Progenitor cell of endocrine pancreas (in vitro differentiated cells): ENCODE measurements at regions not wholly inside any gene's neighbourhood (a gene's known extent, or its start where the extent isn't known, plus 50 kb on each side); places are given as distances from the start of the nearest gene placed in this dataset.

Source experiments
- DNase-seq: peaks from one replicate; pipeline ENCODE4 v3.0.0; 2021; ENCODE audit warnings: low spot score; ENCODE audit not compliant: unreplicated experiment
- H3K27ac Mint-ChIP-seq: 2 replicates; pipeline ENCODE4 v1.8.0; 2021; ENCODE audit warnings: mild to moderate bottlenecking, moderate library complexity, mixed read lengths
- H3K27me3 Mint-ChIP-seq: 2 replicates; pipeline ENCODE4 v1.8.0; 2021; ENCODE audit warnings: mixed read lengths
- H3K36me3 Mint-ChIP-seq: 2 replicates; pipeline ENCODE4 v1.8.0; 2022; ENCODE audit warnings: mixed read lengths; ENCODE audit not compliant: insufficient read depth
- H3K4me1 Mint-ChIP-seq: 2 replicates; pipeline ENCODE4 v1.8.0; 2021; ENCODE audit warnings: low read depth, mixed read lengths
- H3K4me3 Mint-ChIP-seq: 2 replicates; pipeline ENCODE4 v1.8.0; 2021; ENCODE audit warnings: low read depth, mild to moderate bottlenecking, moderate library complexity, mixed read lengths
- H3K9me3 Mint-ChIP-seq: 2 replicates; pipeline ENCODE4 v1.8.0; 2021; ENCODE audit warnings: low read depth, mixed read lengths
- TF ChIP-seq, protein P1 (sequence below): fragments of 200-600 bp; sonication (generic); IDR thresholded peaks from one replicate; pipeline ENCODE4 v1.5.0; 2021; ENCODE audit warnings: antibody characterized with exemption, mild to moderate bottlenecking; ENCODE audit not compliant: unreplicated experiment

DNA sequence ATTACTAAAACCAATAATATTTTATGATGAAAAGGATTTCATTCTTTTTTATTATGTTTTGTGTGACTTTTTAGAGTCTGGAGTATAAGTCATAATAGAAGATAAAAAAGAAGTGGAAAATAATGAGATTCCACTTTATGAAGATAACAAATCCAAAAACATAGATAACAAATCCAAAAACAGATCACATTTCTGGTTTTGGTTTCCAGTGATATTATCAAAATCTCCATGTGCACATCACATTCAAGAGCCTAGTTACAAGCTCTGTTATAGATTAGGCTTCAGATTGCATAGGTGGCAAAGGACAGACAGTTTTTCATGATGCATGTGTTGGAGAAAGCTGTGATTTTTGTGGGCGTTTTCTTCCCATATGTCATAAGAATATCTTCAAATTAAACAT, 648.2 kb downstream of the STK39 start:
- no peaks in the 10 kb centered on the region for H3K27me3 Mint-ChIP-seq
- no peaks in the 10 kb centered on the region for H3K4me1 Mint-ChIP-seq

DNA sequence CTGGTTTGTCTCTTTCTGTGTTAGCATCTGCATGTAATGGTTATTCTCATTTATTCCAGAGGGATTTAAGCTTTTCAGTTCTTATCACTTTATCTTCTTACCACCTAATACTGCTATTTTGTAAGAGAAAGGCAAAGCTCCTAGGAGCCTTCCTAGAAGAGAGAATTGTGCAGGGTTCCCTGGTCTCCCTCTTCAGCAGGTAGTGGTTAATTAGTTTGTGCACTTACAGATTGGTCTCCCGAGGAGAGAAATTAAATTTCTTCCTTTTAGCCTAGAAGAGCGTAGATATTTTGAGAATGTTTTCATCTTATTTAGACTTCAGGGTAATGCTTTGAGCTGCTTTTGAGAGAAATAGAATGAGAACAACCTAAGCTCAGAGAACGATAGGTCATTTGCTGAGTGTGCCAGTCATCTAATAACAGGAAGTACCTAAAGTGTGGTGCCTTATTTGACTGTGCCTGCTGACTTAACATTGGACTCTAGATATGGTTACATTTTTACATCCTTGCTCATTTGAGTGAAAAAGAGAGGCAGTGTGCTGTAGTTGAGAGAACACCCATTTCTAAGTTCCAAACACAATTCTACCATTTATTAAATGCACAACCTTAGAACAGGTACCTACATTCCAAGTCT, 651.4 kb downstream of the STK39 start:
- peaks cover 9% of the 10 kb centered on the region for H3K9me3 Mint-ChIP-seq

More for the DNA sequence above, 648.2 kb downstream of the STK39 start:
- Mint-ChIP-seq H3K4me3 (no peak overlapping the region), H3K27ac (no peak overlapping the region), H3K36me3 (peaks cover 4% of the 10 kb centered on the region), H3K9me3 (peaks cover 15% of the 10 kb centered on the region)
- DNase-seq = no peak
- TF ChIP-seq, protein P1, sequence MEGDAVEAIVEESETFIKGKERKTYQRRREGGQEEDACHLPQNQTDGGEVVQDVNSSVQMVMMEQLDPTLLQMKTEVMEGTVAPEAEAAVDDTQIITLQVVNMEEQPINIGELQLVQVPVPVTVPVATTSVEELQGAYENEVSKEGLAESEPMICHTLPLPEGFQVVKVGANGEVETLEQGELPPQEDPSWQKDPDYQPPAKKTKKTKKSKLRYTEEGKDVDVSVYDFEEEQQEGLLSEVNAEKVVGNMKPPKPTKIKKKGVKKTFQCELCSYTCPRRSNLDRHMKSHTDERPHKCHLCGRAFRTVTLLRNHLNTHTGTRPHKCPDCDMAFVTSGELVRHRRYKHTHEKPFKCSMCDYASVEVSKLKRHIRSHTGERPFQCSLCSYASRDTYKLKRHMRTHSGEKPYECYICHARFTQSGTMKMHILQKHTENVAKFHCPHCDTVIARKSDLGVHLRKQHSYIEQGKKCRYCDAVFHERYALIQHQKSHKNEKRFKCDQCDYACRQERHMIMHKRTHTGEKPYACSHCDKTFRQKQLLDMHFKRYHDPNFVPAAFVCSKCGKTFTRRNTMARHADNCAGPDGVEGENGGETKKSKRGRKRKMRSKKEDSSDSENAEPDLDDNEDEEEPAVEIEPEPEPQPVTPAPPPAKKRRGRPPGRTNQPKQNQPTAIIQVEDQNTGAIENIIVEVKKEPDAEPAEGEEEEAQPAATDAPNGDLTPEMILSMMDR = no peak

DNA sequence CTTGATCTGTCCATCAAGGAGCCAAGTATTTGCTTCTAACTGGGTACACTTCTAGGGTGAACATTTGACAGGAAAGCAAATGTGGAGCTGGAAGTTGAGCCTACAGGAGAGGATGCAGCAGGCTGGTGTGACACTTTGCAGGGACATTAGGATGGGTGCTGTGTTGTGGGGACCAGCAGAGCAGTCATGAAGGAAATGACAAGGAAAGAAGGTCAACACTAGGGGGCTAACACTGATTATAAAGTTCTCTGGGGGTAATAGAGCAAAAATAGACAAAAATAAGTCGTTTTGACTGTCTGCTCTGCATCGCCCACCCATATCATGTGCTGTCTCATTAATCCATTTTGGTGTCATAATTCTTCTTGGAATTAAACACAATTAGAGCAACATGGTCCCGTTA, 652.4 kb downstream of the STK39 start:
- H3K36me3 Mint-ChIP-seq = peaks cover 3% of the 10 kb centered on the region
- TF ChIP-seq, protein P1 = no peak
- peaks cover 4% of the 10 kb centered on the region for H3K9me3 Mint-ChIP-seq
- DNase-seq = no peak
- no peaks in the 10 kb centered on the region for H3K27me3 Mint-ChIP-seq
- peak overlapping the region; percentile 18 for H3K27ac Mint-ChIP-seq
- no peaks in the 10 kb centered on the region for H3K4me1 Mint-ChIP-seq
- H3K4me3 Mint-ChIP-seq = no peak overlapping the region

More for the DNA sequence above, 651.4 kb downstream of the STK39 start:
- no peak overlapping the region for H3K4me3 Mint-ChIP-seq
- H3K36me3 Mint-ChIP-seq = peaks cover 1% of the 10 kb centered on the region
- no peaks in the 10 kb centered on the region for H3K27me3 Mint-ChIP-seq
- no peaks in the 10 kb centered on the region for H3K4me1 Mint-ChIP-seq
- H3K27ac Mint-ChIP-seq = no peak overlapping the region
- no peak for DNase-seq
- TF ChIP-seq, protein P1 = no peak

DNA sequence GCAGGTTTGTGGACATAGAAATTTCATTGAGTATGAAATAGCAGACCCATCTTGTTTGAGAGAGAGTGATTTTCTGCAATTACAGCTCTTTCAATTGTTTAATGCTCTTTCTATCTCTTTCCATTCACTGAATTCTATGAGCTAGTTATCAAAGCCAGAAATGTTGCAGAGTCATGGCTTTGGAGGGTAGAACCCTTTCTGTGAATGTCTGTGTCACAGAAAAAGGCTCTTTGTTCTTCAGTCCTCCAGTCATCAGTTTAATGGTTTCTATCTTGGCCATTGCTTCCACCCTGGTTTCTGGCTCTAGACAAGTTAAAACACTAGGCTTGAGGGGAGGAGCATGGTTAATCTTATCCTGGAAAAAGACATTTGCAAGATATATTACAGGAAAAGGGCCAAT, 655.0 kb downstream of the STK39 start:
- H3K36me3 Mint-ChIP-seq = peaks cover 3% of the 10 kb centered on the region
- no peak overlapping the region for H3K27ac Mint-ChIP-seq
- H3K4me3 Mint-ChIP-seq = no peak overlapping the region
- DNase-seq = no peak
- no peaks in the 10 kb centered on the region for H3K27me3 Mint-ChIP-seq
- no peaks in the 10 kb centered on the region for H3K4me1 Mint-ChIP-seq
- H3K9me3 Mint-ChIP-seq = peaks cover 3% of the 10 kb centered on the region
- TF ChIP-seq, protein P1 = no peak

DNA sequence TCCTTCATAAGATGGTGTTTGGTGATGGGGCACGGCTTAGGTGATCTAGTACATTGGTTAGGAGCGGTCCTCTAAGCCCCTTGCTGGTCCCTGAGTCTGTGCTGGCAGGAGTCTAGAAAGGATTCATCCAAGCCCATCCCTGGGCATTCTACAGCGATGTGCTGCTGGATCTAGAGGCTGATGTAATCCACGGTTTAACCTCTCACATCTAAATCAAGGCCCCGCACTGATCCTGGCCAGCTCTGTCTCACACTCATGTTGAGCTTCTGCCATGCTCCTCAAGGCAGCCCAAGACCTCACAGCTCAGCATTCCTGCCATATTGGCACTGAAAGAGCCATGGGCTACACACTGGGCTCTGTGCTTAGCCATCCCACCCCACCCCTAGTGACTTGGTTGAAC, 664.8 kb downstream of the STK39 start:
- no peaks in the 10 kb centered on the region for H3K27me3 Mint-ChIP-seq
- no peak overlapping the region for H3K27ac Mint-ChIP-seq
- H3K4me1 Mint-ChIP-seq = peaks cover 2% of the 10 kb centered on the region
- DNase-seq = no peak
- H3K9me3 Mint-ChIP-seq = no peaks in the 10 kb centered on the region
- TF ChIP-seq, protein P1 = no peak
- no peaks in the 10 kb centered on the region for H3K36me3 Mint-ChIP-seq
- H3K4me3 Mint-ChIP-seq = no peak overlapping the region
